ENCODE measurements at regions not wholly inside any gene's neighbourhood (a gene's known extent, or its start where the extent isn't known, plus 50 kb on each side); places are given as distances from the start of the nearest gene placed in this dataset.

DNA sequence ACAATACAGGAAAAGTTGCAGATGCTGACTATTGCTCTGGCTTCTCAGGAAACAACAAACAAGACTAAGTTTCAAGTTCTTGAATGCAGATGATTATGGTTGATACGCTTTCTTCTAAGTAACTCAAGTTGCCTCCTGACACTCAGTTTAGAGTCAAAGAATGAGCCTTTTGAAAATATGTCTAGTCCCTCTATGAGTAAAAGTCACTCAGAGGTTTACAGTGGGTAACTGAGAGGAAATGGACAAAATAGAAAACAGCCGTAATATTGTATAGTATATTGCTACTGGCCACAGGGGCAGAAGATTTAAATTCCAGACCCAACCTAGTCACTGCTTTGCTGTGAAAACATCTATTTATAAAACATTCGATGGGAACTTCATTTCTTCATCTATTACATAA is 280.0 kb upstream of the ID4 start:
- TF ChIP-seq, protein P1, sequence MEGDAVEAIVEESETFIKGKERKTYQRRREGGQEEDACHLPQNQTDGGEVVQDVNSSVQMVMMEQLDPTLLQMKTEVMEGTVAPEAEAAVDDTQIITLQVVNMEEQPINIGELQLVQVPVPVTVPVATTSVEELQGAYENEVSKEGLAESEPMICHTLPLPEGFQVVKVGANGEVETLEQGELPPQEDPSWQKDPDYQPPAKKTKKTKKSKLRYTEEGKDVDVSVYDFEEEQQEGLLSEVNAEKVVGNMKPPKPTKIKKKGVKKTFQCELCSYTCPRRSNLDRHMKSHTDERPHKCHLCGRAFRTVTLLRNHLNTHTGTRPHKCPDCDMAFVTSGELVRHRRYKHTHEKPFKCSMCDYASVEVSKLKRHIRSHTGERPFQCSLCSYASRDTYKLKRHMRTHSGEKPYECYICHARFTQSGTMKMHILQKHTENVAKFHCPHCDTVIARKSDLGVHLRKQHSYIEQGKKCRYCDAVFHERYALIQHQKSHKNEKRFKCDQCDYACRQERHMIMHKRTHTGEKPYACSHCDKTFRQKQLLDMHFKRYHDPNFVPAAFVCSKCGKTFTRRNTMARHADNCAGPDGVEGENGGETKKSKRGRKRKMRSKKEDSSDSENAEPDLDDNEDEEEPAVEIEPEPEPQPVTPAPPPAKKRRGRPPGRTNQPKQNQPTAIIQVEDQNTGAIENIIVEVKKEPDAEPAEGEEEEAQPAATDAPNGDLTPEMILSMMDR (conservative IDR thresholded peaks at IDR 0.05; ENCODE audit: low read depth, low read length): no peak
- TF ChIP-seq NFE2L2 (IDR thresholded peaks at IDR 0.05; ENCODE audit: low read depth, low read length): no peak
- TF ChIP-seq, protein P2, sequence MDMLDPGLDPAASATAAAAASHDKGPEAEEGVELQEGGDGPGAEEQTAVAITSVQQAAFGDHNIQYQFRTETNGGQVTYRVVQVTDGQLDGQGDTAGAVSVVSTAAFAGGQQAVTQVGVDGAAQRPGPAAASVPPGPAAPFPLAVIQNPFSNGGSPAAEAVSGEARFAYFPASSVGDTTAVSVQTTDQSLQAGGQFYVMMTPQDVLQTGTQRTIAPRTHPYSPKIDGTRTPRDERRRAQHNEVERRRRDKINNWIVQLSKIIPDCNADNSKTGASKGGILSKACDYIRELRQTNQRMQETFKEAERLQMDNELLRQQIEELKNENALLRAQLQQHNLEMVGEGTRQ (IDR thresholded peaks at IDR 0.05; ENCODE audit: low read depth, low read length): no peak
- no peak for TF ChIP-seq RAD21 (IDR thresholded peaks at IDR 0.05; ENCODE audit: low read length)
- no peak for TF ChIP-seq MXI1 (IDR thresholded peaks at IDR 0.05; ENCODE audit: borderline replicate concordance, low read depth, low read length)
- no peak for TF ChIP-seq POLR2A (IDR thresholded peaks at IDR 0.05; ENCODE audit: low read depth, low read length)

Measured in IMR-90 (cell line).